HCT116 (cell line): ENCODE measurements at regions not wholly inside any gene's neighbourhood (a gene's known extent, or its start where the extent isn't known, plus 50 kb on each side); places are given as distances from the start of the nearest gene placed in this dataset.

Experiments
- RAD21 ChIP-seq: IDR thresholded peaks from 2 replicates; pipeline ENCODE4 v1.6.1; 2012; ENCODE audit warnings: low read depth, mild to moderate bottlenecking
- REST ChIP-seq: IDR thresholded peaks from 2 replicates; pipeline ENCODE4 v1.6.1; 2012; ENCODE audit warnings: low read depth
- SP1 ChIP-seq: IDR thresholded peaks from 2 replicates; pipeline ENCODE4 v1.6.1; 2012; ENCODE audit warnings: low read depth
- YY1 ChIP-seq: IDR thresholded peaks from 2 replicates; pipeline ENCODE4 v1.6.1; 2011; ENCODE audit warnings: low read length, low read depth, moderate library complexity, mild to moderate bottlenecking; ENCODE audit not compliant: insufficient replicate concordance; ENCODE audit errors: extremely low read depth

- TF ChIP-seq YY1, result no peak
- TF ChIP-seq RAD21, result no peak
- TF ChIP-seq SP1, result no peak
- TF ChIP-seq REST, result no peak
Observed at GRCh38 chr4:123505095-123506010, 108.8 kb downstream of the SPRY1 start.
